IMR-90 (cell line): ENCODE measurements at regions not wholly inside any gene's neighbourhood (a gene's known extent, or its start where the extent isn't known, plus 50 kb on each side); places are given as distances from the start of the nearest gene placed in this dataset.

ENCODE experiments used
- ATAC-seq: fragments of 200-7000 bp; cut with Tn5 transposase; 2 replicates; pipeline ENCODE4 v1.9.1; 2020; ENCODE audit warnings: low read depth, mild to moderate bottlenecking, moderate library complexity
- BruUV-seq: library from RNA; stranded (reverse); fragments of 400-500 nt; replicated peaks from 2 replicates; lab custom pipeline; 2021; lab: Mats Ljungman, UMichigan
- CTCF ChIA-PET: fragments of 300-600 bp; formaldehyde crosslinking; extraction: SDS; loops from one replicate; lab custom pipeline; 2021; ENCODE audit warnings: antibody characterized with exemption; lab: Yijun Ruan, JAX
- POLR2A ChIA-PET: fragments of 300-600 bp; sonication (Branson Sonifier 250); formaldehyde crosslinking; loops from one replicate; lab custom pipeline; 2022; ENCODE audit warnings: antibody characterized with exemption; ENCODE audit not compliant: unreplicated experiment; lab: Charles Lee
- DNase-seq: peaks from one replicate; pipeline ENCODE4 v3.0.0; 2013
- H2AFZ ChIP-seq: replicated peaks from 2 replicates; pipeline ENCODE3; 2013; ENCODE audit warnings: low read length, mild to moderate bottlenecking; ENCODE audit not compliant: poor library complexity
- H2AK5ac ChIP-seq: 2 replicates; pipeline ENCODE4 v1.6.1; 2013; ENCODE audit warnings: low read depth, low read length, inconsistent platforms
- H2AK9ac ChIP-seq: replicated peaks from 2 replicates; pipeline ENCODE3; 2013; ENCODE audit warnings: mild to moderate bottlenecking, low read depth, low read length, moderate library complexity; ENCODE audit not compliant: poor library complexity
- H2BK120ac ChIP-seq: 2 replicates; pipeline ENCODE4 v1.6.1; 2013; ENCODE audit warnings: low read depth, low read length, inconsistent platforms
- H2BK15ac ChIP-seq: 3 replicates; pipeline ENCODE4 v1.6.1; 2013; ENCODE audit warnings: low read depth, low read length, inconsistent platforms
- H2BK20ac ChIP-seq: 2 replicates; pipeline ENCODE4 v1.6.1; 2013; ENCODE audit warnings: low read depth, mild to moderate bottlenecking, inconsistent platforms, low read length, moderate library complexity
- H2BK5ac ChIP-seq: 2 replicates; pipeline ENCODE4 v1.6.1; 2013; ENCODE audit warnings: mild to moderate bottlenecking, low read depth, low read length, inconsistent platforms; ENCODE audit not compliant: poor library complexity, severe bottlenecking
- H3K14ac ChIP-seq: replicated peaks from 2 replicates; pipeline ENCODE4 v1.6.1; 2013; ENCODE audit warnings: low read depth, low read length, inconsistent platforms
- H3K18ac ChIP-seq: 2 replicates; pipeline ENCODE4 v1.6.1; 2013; ENCODE audit warnings: low read depth, low read length, control low read depth
- H3K23ac ChIP-seq: 2 replicates; pipeline ENCODE4 v1.6.1; 2013; ENCODE audit warnings: low read depth, low read length, inconsistent platforms
- H3K27ac ChIP-seq: 2 replicates; pipeline ENCODE4 v1.5.1; 2013; ENCODE audit warnings: mild to moderate bottlenecking, control low read depth, low read length; ENCODE audit not compliant: insufficient read depth
- H3K27me3 ChIP-seq: 2 replicates; pipeline ENCODE4 v1.6.1; 2013; ENCODE audit warnings: low read length; ENCODE audit not compliant: control insufficient read depth, insufficient read depth
- H3K36me3 ChIP-seq: 2 replicates; pipeline ENCODE4 v1.6.1; 2013; ENCODE audit warnings: low read length, mixed read lengths; ENCODE audit not compliant: control insufficient read depth, insufficient read depth
- H3K4ac ChIP-seq: 2 replicates; pipeline ENCODE4 v1.6.1; 2013; ENCODE audit warnings: low read depth, low read length, inconsistent platforms
- H3K4me1 ChIP-seq: 2 replicates; pipeline ENCODE4 v1.6.1; 2013; ENCODE audit warnings: low read length, mixed read lengths; ENCODE audit not compliant: control insufficient read depth, insufficient read depth
- H3K4me2 ChIP-seq: 2 replicates; pipeline ENCODE4 v1.6.1; 2013; ENCODE audit warnings: low read depth, mild to moderate bottlenecking, control low read depth, low read length, moderate library complexity
- H3K4me3 ChIP-seq: 2 replicates; pipeline ENCODE4 v1.5.1; 2013; ENCODE audit warnings: low read depth, mild to moderate bottlenecking, control low read depth, low read length, moderate library complexity; ENCODE audit not compliant: insufficient read depth
- H3K56ac ChIP-seq: 2 replicates; pipeline ENCODE4 v1.6.1; 2013; ENCODE audit warnings: low read length, inconsistent platforms; ENCODE audit not compliant: insufficient read depth; ENCODE audit errors: extremely low read depth
- H3K79me1 ChIP-seq, 2 experiments: 2 replicates each; pipeline ENCODE4 v1.6.1; 2013; ENCODE audit warnings: low read length in 2 of 2, inconsistent platforms in 1 of 2, low read depth in 1 of 2
- H3K9ac ChIP-seq: 2 replicates; pipeline ENCODE4 v1.6.1; 2013; ENCODE audit warnings: low read depth, low read length, control low read depth
- H3K9me1 ChIP-seq: 2 replicates; pipeline ENCODE4 v1.6.1; 2013; ENCODE audit warnings: low read length, inconsistent platforms; ENCODE audit not compliant: insufficient read depth
- H3K9me3 ChIP-seq: 2 replicates; pipeline ENCODE4 v1.6.1; 2013; ENCODE audit warnings: low read length; ENCODE audit not compliant: control insufficient read depth, insufficient read depth
- H4K20me1 ChIP-seq: 2 replicates; pipeline ENCODE4 v1.6.1; 2013; ENCODE audit warnings: low read length, inconsistent platforms; ENCODE audit not compliant: insufficient read depth
- H4K5ac ChIP-seq: 2 replicates; pipeline ENCODE4 v1.6.1; 2013; ENCODE audit warnings: mild to moderate bottlenecking, low read depth, low read length, control low read depth
- H4K8ac ChIP-seq, 2 experiments: 2 replicates each; pipeline ENCODE4 v1.6.1; 2013; ENCODE audit warnings: low read depth in 2 of 2, low read length in 2 of 2, control low read depth in 1 of 2, inconsistent platforms in 1 of 2
- H4K91ac ChIP-seq: 2 replicates; pipeline ENCODE4 v1.6.1; 2013; ENCODE audit warnings: low read depth, low read length, inconsistent platforms; ENCODE audit not compliant: insufficient read depth
- BHLHE40 ChIP-seq: fragments of 150-350 bp; IDR thresholded peaks from 2 replicates; pipeline ENCODE4 v1.6.1; 2016; ENCODE audit warnings: mild to moderate bottlenecking, low read depth, low read length
- CEBPB ChIP-seq: IDR thresholded peaks from 2 replicates; pipeline ENCODE4 v1.6.1; 2012; ENCODE audit warnings: low read depth, low read length, improper control_type of control experiment
- CHD1 ChIP-seq: IDR thresholded peaks from 2 replicates; pipeline ENCODE4 v1.6.1; 2012; ENCODE audit warnings: low read depth, low read length, improper control_type of control experiment
- ELK1 ChIP-seq: fragments of 150-350 bp; IDR thresholded peaks from 2 replicates; pipeline ENCODE4 v1.6.1; 2016; ENCODE audit warnings: low read depth, mild to moderate bottlenecking, low read length, moderate library complexity, borderline replicate concordance
- FOS ChIP-seq: fragments of 150-350 bp; IDR thresholded peaks from 2 replicates; pipeline ENCODE4 v1.6.1; 2016; ENCODE audit warnings: low read depth, low read length
- MAFK ChIP-seq: IDR thresholded peaks from 2 replicates; pipeline ENCODE4 v1.6.1; 2012; ENCODE audit warnings: low read depth, low read length, improper control_type of control experiment
- MAZ ChIP-seq: IDR thresholded peaks from 2 replicates; pipeline ENCODE4 v1.6.1; 2012; ENCODE audit warnings: low read depth, mild to moderate bottlenecking, low read length, improper control_type of control experiment, moderate library complexity, borderline replicate concordance
- MXI1 ChIP-seq: IDR thresholded peaks from 2 replicates; pipeline ENCODE4 v1.6.1; 2012; ENCODE audit warnings: low read depth, mild to moderate bottlenecking, low read length, moderate library complexity, borderline replicate concordance
- NFE2L2 ChIP-seq: fragments of 150-350 bp; IDR thresholded peaks from 2 replicates; pipeline ENCODE4 v1.6.1; 2016; ENCODE audit warnings: low read depth, mild to moderate bottlenecking, low read length
- POLR2A ChIP-seq: IDR thresholded peaks from 2 replicates; pipeline ENCODE4 v1.6.1; 2012; ENCODE audit warnings: mild to moderate bottlenecking, low read depth, low read length
- RAD21 ChIP-seq: IDR thresholded peaks from 2 replicates; pipeline ENCODE4 v1.6.1; 2012; ENCODE audit warnings: low read length, improper control_type of control experiment
- RCOR1 ChIP-seq: IDR thresholded peaks from 2 replicates; pipeline ENCODE4 v1.6.1; 2012; ENCODE audit warnings: mild to moderate bottlenecking, low read length, improper control_type of control experiment; ENCODE audit not compliant: insufficient replicate concordance
- RFX5 ChIP-seq: IDR thresholded peaks from 2 replicates; pipeline ENCODE4 v1.8.0; 2012; ENCODE audit warnings: low read depth, mild to moderate bottlenecking, low read length, moderate library complexity
- SMC3 ChIP-seq: fragments of 150-350 bp; IDR thresholded peaks from 2 replicates; pipeline ENCODE4 v1.6.1; 2016; ENCODE audit warnings: low read depth, mild to moderate bottlenecking, antibody characterized with exemption, low read length, moderate library complexity
- USF2 ChIP-seq: fragments of 150-350 bp; IDR thresholded peaks from 2 replicates; pipeline ENCODE4 v1.6.1; 2017; ENCODE audit warnings: mild to moderate bottlenecking, antibody characterized with exemption, low read length, low read depth
- WGBS, 2 experiments: methylation state at CpG; one replicate each; pipeline versions ENCODE4 v1.1.5 to v1.1.7; 2013; ENCODE audit warnings: missing lambda C conversion rate in 2 of 2; ENCODE audit not compliant: insufficient read length in 1 of 2; ENCODE audit errors: extremely low coverage in 2 of 2; 5-methylcytosine and 5-hydroxymethylcytosine counted together
- dilution Hi-C: fragments of 300-500 bp; cut with HindIII; formaldehyde crosslinking; loops from one replicate; pipeline ENCODE4 v1.14.3; 2018; ENCODE audit warnings: low sequenced_read_pairs; ENCODE audit not compliant: unreplicated experiment
- in situ Hi-C: fragments of 300-500 bp; cut with MboI; formaldehyde crosslinking; loops from 3 replicates; pipeline ENCODE4 v1.14.3; 2019; ENCODE audit warnings: low sequenced_read_pairs, inconsistent platforms, mixed read lengths
- intact Hi-C: fragments of 100-400 bp; cut with micrococcal nuclease; formaldehyde crosslinking; loops from 2 replicates; pipeline ENCODE4 v1.10.0; 2022

- Histone ChIP-seq H4K8ac (no peak overlapping the region), H2AK5ac (no peak overlapping the region), H3K27ac (no peak overlapping the region), H2BK15ac (no peak overlapping the region), H3K27me3 (no peaks in the 10 kb centered on the region), H2AK9ac (no peak overlapping the region), H4K20me1 (no peaks in the 10 kb centered on the region), H3K14ac (no peak overlapping the region), H3K18ac (no peak overlapping the region), H3K79me1 (no peaks in the 10 kb centered on the region), H3K4ac (no peak overlapping the region), H3K4me2 (no peak overlapping the region), H3K9me1 (no peaks in the 10 kb centered on the region), H3K9ac (no peak overlapping the region), H3K4me1 (no peaks in the 10 kb centered on the region), H3K9me3 (0 out of 2 replicates have a peak, but pooled peaks cover 2% of the 10 kb centered on the region), H4K91ac (no peak overlapping the region), H2BK120ac (no peak overlapping the region), H3K4me3 (no peak overlapping the region), H3K23ac (no peak overlapping the region), H2BK5ac (no peak overlapping the region), H3K36me3 (no peaks in the 10 kb centered on the region), H2BK20ac (no peak overlapping the region), H2AFZ (no peak overlapping the region), H4K5ac (no peak overlapping the region), H3K56ac (no peak overlapping the region)
- ATAC-seq (no peak), DNase-seq (no peak)
- POLR2A ChIA-PET: no interaction called here
- CTCF ChIA-PET: interaction anchor here (0.6 kb wide), 1 partner anchor 1060 kb away, joined by 7 read pairs; no protein-coding TSS in a partner anchor
- intact Hi-C loops: no loop called here
- BruUV-seq: no TSS peak
- dilution Hi-C loops: no loop called here
- WGBS, 2 experiments: no CpG with 5 or more reads among the region's 1 CpG
- TF ChIP-seq MXI1 (no peak), NFE2L2 (no peak), USF2 (no peak), POLR2A (no peak), MAFK (no peak), RCOR1 (no peak), MAZ (no peak), FOS (no peak), BHLHE40 (no peak), CHD1 (no peak), RFX5 (no peak), CEBPB (no peak), SMC3 (no peak), RAD21 (no peak), ELK1 (no peak)
- in situ Hi-C loops: no loop called here
Measured at GRCh38 chr5:99900302-99900852, 634.8 kb upstream of the FAM174A start.
